Embryonic facial prominence (tissue), 1 donor: ENCODE measurements at regions not wholly inside any gene's neighbourhood (a gene's known extent, or its start where the extent isn't known, plus 50 kb on each side); places are given as distances from the start of the nearest gene placed in this dataset.
"Not testable (repeated sequence)": the region's sequence is repeated elsewhere in the genome, so short reads cannot be mapped to it uniquely, and the experiment has no call there.

Experiments
- DNase-seq: peaks from one replicate; pipeline ENCODE4 v3.0.0-alpha.2; 2016; ENCODE audit errors: extremely low spot score

DNA sequence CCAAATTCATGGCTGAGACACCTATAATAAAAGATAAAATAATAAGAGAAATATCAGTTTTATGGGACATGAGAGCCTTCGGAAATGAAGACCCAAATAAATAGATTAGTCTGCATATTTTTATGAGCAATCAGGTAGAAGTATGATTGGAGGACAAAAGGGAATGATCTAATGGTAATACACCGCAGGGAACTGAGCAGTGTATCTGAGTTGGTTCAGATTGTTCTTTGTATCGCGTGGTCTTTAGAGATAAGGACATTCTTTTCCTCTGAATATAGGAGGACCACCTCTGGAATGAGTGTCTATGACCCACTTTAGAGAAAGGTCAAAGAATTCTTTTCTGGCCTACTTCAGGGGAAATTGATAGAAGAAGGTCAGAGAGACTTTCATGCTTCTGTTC lies 801.8 kb upstream of the CHD1 start:
- DNase-seq = not testable (repeated sequence)

DNA sequence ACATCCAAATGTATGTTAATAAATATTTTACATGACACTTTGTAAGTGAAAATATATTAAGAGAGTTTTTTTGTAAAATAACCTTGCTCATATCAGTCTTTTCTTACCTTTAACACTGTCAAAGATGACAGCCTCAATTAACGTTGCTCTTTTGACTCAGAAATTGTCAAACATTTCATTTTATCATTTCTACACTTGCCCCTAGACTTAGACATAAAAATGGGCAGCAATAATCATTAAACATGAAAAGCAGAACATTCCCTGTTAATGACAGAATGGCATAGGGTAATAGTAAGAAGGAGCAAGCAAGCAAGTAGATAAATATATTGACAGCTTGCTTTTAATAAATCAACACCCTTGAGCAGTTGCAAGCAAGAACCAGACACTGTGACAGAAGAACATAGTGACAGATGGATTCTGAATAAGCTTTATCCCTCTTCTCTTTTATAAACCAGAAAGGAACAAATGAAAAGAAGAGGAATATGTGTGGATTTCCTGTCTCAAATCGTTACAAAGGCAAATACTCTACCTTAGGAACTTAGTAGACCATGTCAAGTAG lies 796.0 kb upstream of the CHD1 start:
- no peak for DNase-seq

DNA sequence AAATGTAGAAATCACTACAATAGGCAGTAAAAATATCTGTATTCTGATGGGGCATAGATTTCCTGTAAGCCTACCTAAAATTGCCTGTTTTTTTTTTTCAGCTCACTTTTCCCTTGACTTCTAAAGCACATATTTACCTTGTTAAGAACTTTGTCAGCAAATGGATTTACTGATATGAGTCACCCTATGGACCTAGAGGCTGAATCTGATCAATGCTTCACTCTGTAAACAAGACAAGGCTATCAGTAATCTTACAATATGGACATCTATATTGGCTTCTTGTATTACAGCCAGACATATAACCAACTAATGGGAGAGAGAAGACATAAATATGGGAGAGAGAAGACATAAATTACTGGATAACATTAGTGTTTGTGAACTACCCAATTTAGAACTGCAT lies 792.7 kb upstream of the CHD1 start:
- DNase-seq = no peak

DNA sequence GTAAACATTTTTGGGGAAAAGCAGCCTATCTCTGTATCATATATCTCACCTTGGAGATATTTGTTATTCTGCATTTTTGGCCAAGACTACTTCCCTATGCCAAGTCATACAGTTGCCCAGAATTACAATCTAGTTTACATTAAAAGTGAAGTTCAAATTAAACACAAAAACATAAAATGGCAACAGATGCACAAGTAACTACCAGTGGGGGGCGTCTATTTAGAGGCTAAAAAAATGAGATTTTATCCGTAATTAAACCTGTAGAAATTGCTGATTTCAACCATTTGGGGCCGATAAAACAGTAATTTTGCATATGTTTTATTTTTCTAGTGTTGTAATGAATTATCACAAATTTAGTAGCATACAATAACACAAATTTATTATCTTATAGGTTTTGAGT lies 787.1 kb upstream of the CHD1 start:
- no peak for DNase-seq

DNA sequence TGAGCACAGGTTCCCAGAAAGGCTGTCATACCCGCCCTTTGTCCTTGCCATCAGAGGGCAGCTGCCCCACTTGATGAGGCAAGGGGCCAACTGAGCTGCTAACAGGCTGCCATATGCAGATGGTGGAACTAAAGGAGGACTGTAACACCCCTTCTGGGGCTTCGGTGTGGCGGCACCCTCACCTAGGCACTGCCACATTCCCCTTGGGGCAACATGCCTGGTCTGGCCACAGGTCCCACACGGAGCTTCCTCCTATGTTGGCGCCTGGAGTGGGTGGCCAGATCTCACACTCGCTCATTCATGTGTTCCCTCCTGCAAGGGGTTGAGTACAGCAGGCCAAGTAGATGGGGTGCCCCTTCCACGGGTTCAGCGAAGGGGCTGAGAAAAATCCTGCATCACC lies 777.4 kb upstream of the CHD1 start:
- DNase-seq = no peak

DNA sequence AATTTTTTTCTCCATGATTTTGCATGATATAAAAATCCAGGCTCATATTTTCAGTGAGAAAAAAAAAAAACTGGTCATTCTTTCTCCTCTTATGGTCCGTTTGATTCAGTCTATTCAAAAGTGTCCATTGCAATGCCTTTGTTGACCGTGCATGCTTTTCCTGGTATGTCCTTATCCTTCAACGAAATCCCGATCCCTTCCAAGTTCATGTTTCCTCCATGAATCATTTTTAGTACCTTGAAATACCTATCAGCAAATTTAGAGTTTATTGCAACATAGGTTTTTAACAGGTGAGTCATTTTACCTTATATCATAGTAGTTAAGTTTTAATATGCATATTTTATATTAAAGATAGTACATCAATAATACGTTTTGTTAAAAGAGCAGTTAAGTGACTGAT lies 773.8 kb upstream of the CHD1 start:
- DNase-seq = no peak

GRCh38 chr5:99694884-99695283 lies 766.1 kb upstream of the CHD1 start:
- DNase-seq = no peak

GRCh38 chr5:99686538-99686937 lies 757.7 kb upstream of the CHD1 start:
- DNase-seq = no peak

DNA sequence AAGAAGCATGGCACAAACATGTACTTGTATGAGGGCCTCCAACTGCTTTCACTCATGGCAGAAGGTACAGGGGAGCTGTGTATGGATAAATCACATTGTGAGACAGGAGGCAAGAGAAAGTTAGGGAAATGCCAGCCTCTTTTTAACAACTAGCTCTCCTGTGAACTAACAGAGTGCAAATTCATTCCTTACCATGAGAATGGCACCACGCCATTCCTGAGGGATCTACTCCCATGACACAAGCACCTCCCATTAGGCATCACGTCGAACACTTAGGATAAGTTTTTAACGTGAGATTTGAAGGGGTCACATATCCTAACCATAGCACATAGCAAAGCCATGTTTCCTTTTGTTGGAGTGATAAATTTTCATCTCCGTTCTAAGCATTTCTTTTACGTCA lies 747.2 kb upstream of the CHD1 start:
- DNase-seq = no peak

GRCh38 chr5:99674101-99674500 lies 745.3 kb upstream of the CHD1 start:
- no peak for DNase-seq

DNA sequence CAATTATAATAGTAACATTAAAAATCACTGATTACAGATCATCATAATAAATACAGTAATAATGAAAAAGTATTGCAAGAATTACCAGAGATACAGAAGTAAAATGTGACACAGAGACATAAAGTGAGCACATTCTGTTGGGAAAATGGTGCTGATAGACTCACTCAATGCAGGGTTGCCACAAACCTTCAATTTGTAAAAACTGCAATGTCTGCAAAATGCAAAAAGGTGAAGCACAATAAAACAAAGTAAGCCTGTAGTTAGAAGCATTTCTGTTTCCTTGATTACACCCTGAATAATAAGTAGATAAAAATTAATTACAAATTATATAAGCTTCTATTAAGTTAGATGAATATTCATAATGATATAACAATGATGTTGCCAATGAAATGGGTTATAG lies 736.2 kb upstream of the CHD1 start:
- DNase-seq = no peak

- DNase-seq = no peak
These were observed 722.5 kb upstream of the CHD1 start for GRCh38 chr5:99651298-99651697.

- DNase-seq = no peak
These were observed 717.3 kb upstream of the CHD1 start for GRCh38 chr5:99646011-99646647.

GRCh38 chr5:99644822-99645221 lies 716.0 kb upstream of the CHD1 start:
- no peak for DNase-seq

DNA sequence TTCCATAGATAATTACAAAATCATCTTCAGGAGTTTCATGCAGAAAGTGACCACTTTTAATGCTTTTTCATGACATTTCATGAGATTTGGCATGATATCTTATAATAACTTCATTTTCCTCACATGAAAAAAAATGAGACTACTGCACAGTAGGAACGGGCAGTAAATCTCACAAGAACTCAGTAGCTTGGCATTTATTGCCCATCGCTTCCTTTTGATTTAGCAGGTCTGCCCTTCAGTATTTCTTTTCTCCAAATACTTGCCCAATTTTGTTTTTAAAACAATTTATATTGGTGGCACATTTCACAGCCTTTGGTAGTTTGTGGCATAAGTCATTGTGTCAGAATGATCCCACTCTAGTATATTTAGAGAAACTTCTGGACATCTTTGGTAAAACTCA lies 711.8 kb upstream of the CHD1 start:
- no peak for DNase-seq

DNA sequence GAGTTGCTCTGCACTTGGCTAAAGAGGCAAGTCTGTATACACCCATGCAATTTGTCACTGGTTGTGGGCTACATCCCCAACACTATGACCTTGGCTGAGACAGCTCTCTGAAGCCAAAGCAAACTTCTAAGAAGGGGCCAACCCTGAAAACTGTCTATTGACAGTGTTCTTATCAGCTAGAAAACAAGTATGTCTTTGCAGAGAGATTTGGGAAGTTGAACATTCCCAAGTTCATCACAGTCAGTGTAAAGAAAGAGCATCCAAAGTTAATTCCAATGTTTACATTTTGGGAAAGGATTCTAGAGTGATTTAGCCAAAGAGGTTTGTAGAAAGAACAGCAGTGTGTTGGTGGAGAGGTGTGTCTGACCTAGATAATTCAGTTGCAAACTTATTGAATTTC lies 711.1 kb upstream of the CHD1 start:
- no peak for DNase-seq

DNA sequence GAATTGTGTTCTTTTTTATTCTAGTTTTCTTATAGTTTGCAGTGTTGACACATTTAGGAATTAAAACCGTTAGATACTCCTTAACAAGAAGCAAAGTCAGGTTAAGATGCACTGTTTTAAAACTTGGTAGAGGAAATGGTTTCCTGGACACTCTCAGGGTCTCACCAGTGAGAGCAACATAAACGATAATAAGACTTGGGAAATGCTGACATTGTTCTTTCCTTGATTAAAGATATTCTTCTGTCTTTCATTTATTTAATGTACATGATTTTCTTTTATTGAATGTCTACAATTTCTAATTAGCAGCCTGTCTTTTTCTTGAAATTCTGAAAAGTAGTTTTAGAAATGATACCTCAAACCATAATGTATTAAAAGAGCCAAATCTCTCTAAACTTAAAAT lies 707.9 kb upstream of the CHD1 start:
- no peak for DNase-seq

DNA sequence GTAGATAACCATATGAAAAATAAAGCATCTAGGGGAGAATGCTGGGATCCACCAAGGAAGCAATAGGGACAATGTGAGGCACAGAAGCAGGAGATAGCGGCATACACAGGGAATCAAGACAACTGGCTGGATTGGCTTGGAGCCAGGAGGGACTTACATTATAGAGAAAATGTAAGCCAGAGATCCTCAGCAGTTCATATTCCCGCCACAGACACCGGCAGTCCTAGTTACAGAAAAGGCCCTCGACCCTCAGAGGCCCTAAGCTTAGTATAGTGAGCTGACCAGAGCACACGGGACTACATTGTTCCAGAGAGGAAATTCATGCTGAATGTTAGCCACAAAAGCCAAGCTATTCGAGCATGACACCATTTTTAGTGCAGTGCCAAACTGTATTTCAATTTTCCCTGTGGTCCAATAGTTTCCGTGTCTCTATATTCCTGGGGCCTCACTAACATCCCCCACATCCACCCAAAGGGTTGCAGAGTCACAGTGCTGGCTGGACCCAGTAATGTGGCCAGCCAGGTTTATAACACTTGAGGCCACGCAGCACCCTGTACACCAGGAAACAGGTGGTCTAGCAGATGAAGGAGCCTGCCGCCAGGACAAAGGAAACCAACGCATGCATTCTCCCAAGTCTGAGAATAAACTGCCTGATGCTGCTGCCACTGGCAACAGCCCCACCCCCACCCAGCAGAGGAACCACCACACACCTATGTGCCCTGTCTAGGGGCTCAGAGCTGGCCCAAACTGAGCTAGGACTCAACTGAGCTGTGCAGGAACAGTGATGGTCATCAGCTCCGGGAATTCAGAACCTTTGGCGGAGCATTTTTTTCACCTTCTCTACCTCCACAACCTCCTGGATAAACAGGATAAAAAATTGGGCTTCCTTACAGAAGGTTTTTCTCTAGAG lies 693.2 kb upstream of the CHD1 start:
- no peak for DNase-seq

DNA sequence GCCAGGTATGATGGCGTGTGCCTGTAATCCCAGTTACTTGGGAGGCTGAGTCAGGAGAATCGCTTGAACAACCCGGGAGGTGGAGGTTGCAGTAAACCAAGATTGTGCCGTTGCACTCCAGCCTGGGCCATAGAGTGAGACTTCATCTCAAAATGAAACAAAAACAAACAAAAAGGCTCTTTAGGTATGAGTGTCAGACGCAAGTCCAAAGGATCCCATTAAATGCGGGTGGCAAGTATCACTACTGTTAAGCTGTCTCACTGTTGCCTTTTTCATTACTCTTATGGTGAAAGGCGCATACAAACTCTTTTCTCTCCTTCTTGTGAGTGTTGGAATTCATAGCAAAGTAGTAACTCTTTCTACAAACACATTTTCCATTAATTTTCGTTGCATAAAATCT lies 688.5 kb upstream of the CHD1 start:
- no peak for DNase-seq

GRCh38 chr5:99614888-99615287 lies 686.1 kb upstream of the CHD1 start:
- no peak for DNase-seq

DNA sequence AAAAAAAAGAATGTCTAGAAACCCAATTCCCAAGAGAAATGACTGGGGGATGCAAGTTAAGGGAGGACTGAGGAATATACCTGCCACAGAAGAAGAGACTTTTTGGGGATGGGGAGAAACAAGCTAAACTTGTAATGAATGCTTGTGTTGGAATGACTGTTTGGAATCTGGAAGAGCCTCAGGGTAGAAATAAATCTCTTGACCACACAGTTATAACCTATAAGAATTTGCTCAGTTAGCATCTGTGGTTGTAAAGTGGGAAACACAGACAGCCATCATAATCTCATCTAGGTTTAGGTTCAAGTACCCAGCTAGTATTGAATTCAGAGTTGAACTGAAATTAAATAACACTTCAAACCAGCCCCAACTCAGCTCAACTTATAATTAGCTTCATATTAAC lies 678.3 kb upstream of the CHD1 start:
- DNase-seq = no peak

DNA sequence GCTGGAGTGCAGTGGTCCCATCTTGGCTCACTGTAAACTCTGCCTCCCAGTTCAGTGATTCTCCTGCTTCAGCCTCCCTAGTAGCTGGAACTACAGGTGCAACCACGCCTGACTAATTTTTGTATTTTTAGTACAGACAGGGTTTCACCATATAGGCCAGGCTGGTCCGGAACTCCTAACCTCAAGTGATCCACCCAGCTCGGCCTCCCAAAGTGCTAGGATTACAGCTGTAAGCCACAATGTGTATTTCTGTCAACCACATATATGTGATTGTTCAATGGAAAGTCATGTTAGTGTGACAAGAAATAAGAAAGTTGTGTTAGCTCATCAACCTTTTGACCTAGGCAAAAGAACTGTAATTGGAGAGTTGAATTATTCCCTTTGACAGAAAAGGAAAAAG lies 677.1 kb upstream of the CHD1 start:
- no peak for DNase-seq

GRCh38 chr5:99600952-99601351 lies 672.1 kb upstream of the CHD1 start:
- no peak for DNase-seq
